ENCODE measurements at regions not wholly inside any gene's neighbourhood (a gene's known extent, or its start where the extent isn't known, plus 50 kb on each side); places are given as distances from the start of the nearest gene placed in this dataset.

- TF ChIP-seq CTCF (IDR thresholded peaks at IDR 0.05; ENCODE audit: insufficient read depth, low read length) (no peak), POLR2AphosphoS5 (IDR thresholded peaks at IDR 0.05; ENCODE audit: low read depth) (no peak), REST (IDR thresholded peaks at IDR 0.05; ENCODE audit: insufficient replicate concordance, low read depth) (no peak), SPI1 (IDR thresholded peaks at IDR 0.05; ENCODE audit: borderline replicate concordance, low read depth) (no peak), GABPA (IDR thresholded peaks at IDR 0.05; ENCODE audit: low read depth) (no peak)
These were observed 124.1 kb upstream of the SLIT2 start for GRCh38 chr4:20127626-20128025.

All from HL-60 (cell line).